GM12801 (cell line): ENCODE measurements at regions not wholly inside any gene's neighbourhood (a gene's known extent, or its start where the extent isn't known, plus 50 kb on each side); places are given as distances from the start of the nearest gene placed in this dataset.

Experiments
- CTCF ChIP-seq: IDR thresholded peaks from one replicate; pipeline ENCODE4 v1.5.1; 2011; ENCODE audit warnings: control low read depth; ENCODE audit not compliant: insufficient read length; ENCODE audit errors: extremely low read depth

GRCh38 chr15:93837450-93837849, 393.9 kb upstream of the MCTP2 start:
- TF ChIP-seq CTCF, result no peak

- no peak for TF ChIP-seq CTCF
Measured at GRCh38 chr15:93835344-93835743, 396.0 kb upstream of the MCTP2 start.

- no peak for TF ChIP-seq CTCF
Measured at GRCh38 chr15:93831641-93832040, 399.7 kb upstream of the MCTP2 start.

- TF ChIP-seq CTCF, result no peak
Measured at GRCh38 chr15:93830221-93831080, 400.9 kb upstream of the MCTP2 start.

GRCh38 chr15:93829115-93829870, 402.1 kb upstream of the MCTP2 start:
- no peak for TF ChIP-seq CTCF

- TF ChIP-seq CTCF, result no peak
Measured at GRCh38 chr15:93826790-93827189, 404.6 kb upstream of the MCTP2 start.

- TF ChIP-seq CTCF, result no peak
Measured at GRCh38 chr15:93826293-93826692, 405.1 kb upstream of the MCTP2 start.
